HT1080 (cell line): ENCODE measurements at regions not wholly inside any gene's neighbourhood (a gene's known extent, or its start where the extent isn't known, plus 50 kb on each side); places are given as distances from the start of the nearest gene placed in this dataset.
A peak's percentile ranks its signal among the peaks of the same experiment; 100 is the strongest.
"Not testable (repeated sequence)": the region's sequence is repeated elsewhere in the genome, so short reads cannot be mapped to it uniquely, and the experiment has no call there.

Source experiments
- DNase-seq: peaks from one replicate; pipeline ENCODE4 v3.0.0-alpha.2; 2015; ENCODE audit warnings: low read depth

GRCh38 chr5:106076655-106077054 is 1594.1 kb downstream of the EFNA5 start:
- no peak for DNase-seq

GRCh38 chr5:106072208-106072607 is 1598.5 kb downstream of the EFNA5 start:
- no peak for DNase-seq

GRCh38 chr5:106047341-106047740 is 1623.4 kb downstream of the EFNA5 start:
- no peak for DNase-seq

- not testable (repeated sequence) for DNase-seq
Observed at GRCh38 chr5:106032069-106032468, 1638.7 kb downstream of the EFNA5 start.

- no peak for DNase-seq
Observed at GRCh38 chr5:106028314-106028713, 1642.4 kb downstream of the EFNA5 start.

- DNase-seq: peak; percentile 10
Observed at GRCh38 chr5:106020894-106021293, 1649.8 kb downstream of the EFNA5 start.

GRCh38 chr5:106019261-106019660 is 1651.5 kb downstream of the EFNA5 start:
- no peak for DNase-seq

GRCh38 chr5:106017243-106017857 is 1653.4 kb downstream of the EFNA5 start:
- DNase-seq: no peak

GRCh38 chr5:106014262-106014661 is 1656.5 kb downstream of the EFNA5 start:
- no peak for DNase-seq

- DNase-seq: no peak
Observed at GRCh38 chr5:106006242-106006641, 1664.5 kb downstream of the EFNA5 start.

- peak; percentile 44 for DNase-seq
Observed at GRCh38 chr5:105998991-105999390, 1671.7 kb downstream of the EFNA5 start.

- DNase-seq: no peak
Observed at GRCh38 chr5:105993027-105993426, 1677.7 kb downstream of the EFNA5 start.

- DNase-seq: no peak
Observed at GRCh38 chr5:105982526-105982925, 1688.2 kb downstream of the EFNA5 start.

- DNase-seq: no peak
Observed at GRCh38 chr5:105978011-105978410, 1692.7 kb downstream of the EFNA5 start.

GRCh38 chr5:105977163-105977562 is 1693.6 kb downstream of the EFNA5 start:
- DNase-seq: no peak

- no peak for DNase-seq
Observed at GRCh38 chr5:105970919-105971318, 1699.8 kb downstream of the EFNA5 start.

- DNase-seq: no peak
Observed at GRCh38 chr5:105968981-105969380, 1701.8 kb downstream of the EFNA5 start.

- DNase-seq: no peak
Observed at GRCh38 chr5:105963696-105964255, 1707.0 kb downstream of the EFNA5 start.

GRCh38 chr5:105961572-105961971 is 1709.2 kb downstream of the EFNA5 start:
- no peak for DNase-seq

GRCh38 chr5:105956456-105957196 is 1714.1 kb downstream of the EFNA5 start:
- peak; percentile 36 for DNase-seq

- no peak for DNase-seq
Observed at GRCh38 chr5:105954341-105954740, 1716.4 kb downstream of the EFNA5 start.

GRCh38 chr5:105953616-105954015 is 1717.1 kb downstream of the EFNA5 start:
- DNase-seq: no peak

GRCh38 chr5:105952875-105953274 is 1717.9 kb downstream of the EFNA5 start:
- no peak for DNase-seq
